HepG2 (cell line): ENCODE measurements at regions not wholly inside any gene's neighbourhood (a gene's known extent, or its start where the extent isn't known, plus 50 kb on each side); places are given as distances from the start of the nearest gene placed in this dataset.

ENCODE experiments used
- ATAC-seq: fragments of 200-7000 bp; cut with Tn5 transposase; 3 replicates; pipeline ENCODE4 v1.9.1; 2020; ENCODE audit warnings: mild to moderate bottlenecking, moderate library complexity
- BruUV-seq: library from RNA; stranded (reverse); fragments of 400-500 nt; replicated peaks from 2 replicates; lab custom pipeline; 2021; lab: Mats Ljungman, UMichigan
- CTCF ChIA-PET: fragments of 300-600 bp; formaldehyde crosslinking; extraction: SDS; loops from one replicate; lab custom pipeline; 2021; ENCODE audit warnings: low total read pairs, inconsistent platforms, low intra/inter-chr PET ratio; lab: Yijun Ruan, JAX
- POLR2A ChIA-PET: fragments of 350-600 bp; sonication (Branson Sonifier 250); formaldehyde crosslinking; loops from one replicate; lab custom pipeline; 2020; ENCODE audit warnings: antibody characterized with exemption, inconsistent platforms; lab: Yijun Ruan, JAX
- DNase-seq: peaks from one replicate; pipeline ENCODE4 v3.0.0-alpha.2; 2015; ENCODE audit warnings: low spot score
- FAIRE-seq: peaks from 3 replicates; lab custom pipeline; 2011; peaks lifted over from hg19 to GRCh38; lab: Jason Lieb, UNC
- H2AFZ ChIP-seq: one replicate; pipeline ENCODE4 v1.6.1; 2011; ENCODE audit warnings: low read length, inconsistent platforms
- H3K27ac ChIP-seq: fragments of 300-600 bp; 3 replicates; pipeline ENCODE4 v1.8.0; 2011; ENCODE audit warnings: mixed run types, mild to moderate bottlenecking, mixed read lengths, low read length, inconsistent platforms; ENCODE audit not compliant: insufficient read depth; ENCODE audit errors: extremely low read length
- H3K27me3 ChIP-seq, 2 experiments: fragments of 200-600 bp in 1 of 2; 2 replicates in 1 of 2; 3 replicates in 1 of 2; pipeline versions ENCODE4 v1.6.0 to v1.8.0; 2011; ENCODE audit warnings: low read length in 2 of 2, mild to moderate bottlenecking in 2 of 2, moderate library complexity in 2 of 2, inconsistent platforms in 1 of 2; ENCODE audit not compliant: insufficient read depth in 2 of 2, control insufficient read depth in 1 of 2
- H3K36me3 ChIP-seq, 2 experiments: fragments of 200-600 bp in 1 of 2; replicated peaks in 1 of 2; 2 replicates in 1 of 2; 3 replicates in 1 of 2; pipeline versions ENCODE4 v1.5.1 to v1.8.0; 2011; ENCODE audit warnings: low read length in 2 of 2, inconsistent platforms in 1 of 2; ENCODE audit not compliant: insufficient read depth in 2 of 2, control insufficient read depth in 1 of 2
- H3K4me1 ChIP-seq: 2 replicates; pipeline ENCODE4 v1.5.1; 2012; ENCODE audit warnings: low read length, inconsistent platforms; ENCODE audit not compliant: insufficient read depth
- H3K4me2 ChIP-seq: 2 replicates; pipeline ENCODE4 v1.6.0; 2011; ENCODE audit warnings: low read depth, low read length, inconsistent platforms
- H3K4me3 ChIP-seq, 3 experiments: fragments of 200-600 bp in 1 of 3; sonication (generic), shearing (Covaris generic) in 1 of 3; replicated peaks in 1 of 3; 2 replicates each; pipeline ENCODE4 v1.5.1; 2011 to 2016; ENCODE audit warnings: low read length in 3 of 3, inconsistent platforms in 2 of 3, low read depth in 2 of 3, mild to moderate bottlenecking in 2 of 3, control low read depth in 1 of 3, mixed read lengths in 1 of 3; ENCODE audit not compliant: insufficient read depth in 1 of 3
- H3K79me2 ChIP-seq: one replicate; pipeline ENCODE4 v1.6.1; 2011; ENCODE audit warnings: low read length, inconsistent platforms; ENCODE audit not compliant: insufficient read depth
- H3K9ac ChIP-seq: 2 replicates; pipeline ENCODE4 v1.6.0; 2011; ENCODE audit warnings: mild to moderate bottlenecking, low read depth, low read length, inconsistent platforms; ENCODE audit not compliant: insufficient read depth
- H3K9me3 ChIP-seq: 2 replicates; pipeline ENCODE4 v1.5.1; 2012; ENCODE audit warnings: mild to moderate bottlenecking, low read length
- H4K20me1 ChIP-seq: 2 replicates; pipeline ENCODE4 v1.6.0; 2011; ENCODE audit warnings: inconsistent platforms, mild to moderate bottlenecking, low read length, moderate library complexity; ENCODE audit not compliant: insufficient read depth
- DMAP1 ChIP-seq: IDR thresholded peaks from 2 replicates; pipeline ENCODE4 v1.6.1; 2016
- E2F2 ChIP-seq: sonication (generic); formaldehyde crosslinking; IDR thresholded peaks from 2 replicates; pipeline ENCODE4 v1.4.0; 2020; ENCODE audit warnings: missing genetic modification reagents, borderline replicate concordance
- ERF ChIP-seq: IDR thresholded peaks from 2 replicates; pipeline ENCODE4 v1.6.1; 2018; ENCODE audit warnings: missing biosample characterization, missing genetic modification reagents
- FOSL2 ChIP-seq: sonication (generic); formaldehyde crosslinking; IDR thresholded peaks from 2 replicates; pipeline ENCODE4 v1.4.0; 2020; ENCODE audit warnings: missing genetic modification reagents
- GTF3A ChIP-seq: sonication (generic); formaldehyde crosslinking; conservative IDR thresholded peaks from 2 replicates; pipeline ENCODE4 v1.4.0; 2020; ENCODE audit warnings: mild to moderate bottlenecking, missing genetic modification reagents
- ISX ChIP-seq: sonication (generic); formaldehyde crosslinking; conservative IDR thresholded peaks from 2 replicates; pipeline ENCODE4 v1.5.0; 2020; ENCODE audit warnings: missing genetic modification reagents
- LRRFIP1 ChIP-seq: sonication (generic); formaldehyde crosslinking; conservative IDR thresholded peaks from 2 replicates; pipeline ENCODE4 v1.4.0; 2020; ENCODE audit warnings: missing genetic modification reagents
- MAZ ChIP-seq, 2 experiments: sonication (generic) in 1 of 2; formaldehyde crosslinking in 1 of 2; IDR thresholded peaks; 2 replicates each; pipeline versions ENCODE4 v1.5.0 to v1.6.1; 2012 to 2020; ENCODE audit warnings: low read depth in 2 of 2, mild to moderate bottlenecking in 2 of 2, borderline replicate concordance in 1 of 2, improper control_type of control experiment in 1 of 2, low read length in 1 of 2, missing genetic modification reagents in 1 of 2, moderate library complexity in 1 of 2
- NRL ChIP-seq: sonication (generic); formaldehyde crosslinking; IDR thresholded peaks from 2 replicates; pipeline ENCODE4 v1.5.0; 2020; ENCODE audit warnings: missing genetic modification reagents, mild to moderate bottlenecking, moderate library complexity, borderline replicate concordance
- RNF219 ChIP-seq: sonication (generic); formaldehyde crosslinking; IDR thresholded peaks from 2 replicates; pipeline ENCODE4 v1.5.0; 2020; ENCODE audit warnings: mild to moderate bottlenecking, missing genetic modification reagents
- SETDB1 ChIP-seq: sonication (generic); formaldehyde crosslinking; IDR thresholded peaks from 2 replicates; pipeline ENCODE4 v1.5.1; 2020; ENCODE audit warnings: missing genetic modification reagents, mild to moderate bottlenecking, borderline replicate concordance
- SP4 ChIP-seq: sonication (generic); formaldehyde crosslinking; IDR thresholded peaks from 2 replicates; pipeline ENCODE4 v1.8.1; 2023; ENCODE audit warnings: mild to moderate bottlenecking, missing genetic modification reagents
- TRIM24 ChIP-seq: sonication (generic); formaldehyde crosslinking; IDR thresholded peaks from 2 replicates; pipeline ENCODE4 v1.8.0; 2022; ENCODE audit warnings: mild to moderate bottlenecking, missing genetic modification reagents
- ZBTB26 ChIP-seq: IDR thresholded peaks from 2 replicates; pipeline ENCODE4 v1.6.1; 2016; ENCODE audit warnings: missing compliant biosample characterization, missing genetic modification reagents, borderline replicate concordance
- ZNF337 ChIP-seq: sonication (generic); formaldehyde crosslinking; IDR thresholded peaks from 2 replicates; pipeline ENCODE4 v1.5.1; 2020; ENCODE audit warnings: missing genetic modification reagents, low read depth, mild to moderate bottlenecking, borderline replicate concordance
- ZNF354B ChIP-seq: sonication (generic); formaldehyde crosslinking; IDR thresholded peaks from 2 replicates; pipeline ENCODE4 v1.8.0; 2022; ENCODE audit warnings: mild to moderate bottlenecking, missing genetic modification reagents
- ZSCAN5A ChIP-seq: sonication (generic); formaldehyde crosslinking; IDR thresholded peaks from 2 replicates; pipeline ENCODE4 v1.8.0; 2022; ENCODE audit warnings: mild to moderate bottlenecking, missing genetic modification reagents, borderline replicate concordance
- whole genome bisulfite sequencing: methylation state at CpG from one replicate; pipeline ENCODE4 v1.1.6; 2017; ENCODE audit warnings: low lambda C conversion rate; 5-methylcytosine and 5-hydroxymethylcytosine counted together
- in situ Hi-C: cut with HindIII; loops from 2 replicates; pipeline ENCODE4 v1.10.0; 2017; ENCODE audit warnings: low pct_unique_long_range_greater_than_20kb; ENCODE audit not compliant: extremely low pct_ligation_motif_present
- intact Hi-C: fragments of 100-400 bp; cut with micrococcal nuclease; formaldehyde crosslinking; loops from one replicate; pipeline ENCODE4 v1.10.0; 2022; ENCODE audit not compliant: unreplicated experiment

GRCh38 chr2:30339071-30339470 is 107.7 kb downstream of the LBH start:
- no peaks in the 10 kb centered on the region; the same call in 1 of the 2 replicates for H3K9me3 ChIP-seq
- H3K27ac ChIP-seq, result no peak overlapping the region
- no peak for FAIRE-seq
- intact Hi-C loops, result no loop called here
- DNase-seq, result no peak
- H4K20me1 ChIP-seq, result no peaks in the 10 kb centered on the region
- no peak overlapping the region for H3K4me2 ChIP-seq
- CTCF ChIA-PET, result no interaction called here
- H3K79me2 ChIP-seq, result no peaks in the 10 kb centered on the region
- no TSS peak for BruUV-seq
- no peaks in the 10 kb centered on the region for H3K36me3 ChIP-seq
- H3K4me3 ChIP-seq, result no peak overlapping the region
- in situ Hi-C loops, result no loop called here
- H3K9ac ChIP-seq, result no peak overlapping the region
- no peak for ATAC-seq
- WGBS, result 19% methylated on average over 4 of the region's 4 CpGs
- no peaks in the 10 kb centered on the region for H3K4me1 ChIP-seq
- peaks cover 0 to 3% of the 10 kb centered on the region in 2 experiments; a peak in 2 of 5 replicates for H3K27me3 ChIP-seq
- POLR2A ChIA-PET, result no interaction called here
- H2AFZ ChIP-seq, result no peak overlapping the region
- TF ChIP-seq ZSCAN5A (CRISPR knock-in tag) (no peak), ZNF354B (no peak), ERF (CRISPR knock-in tag) (no peak), RNF219 (CRISPR knock-in tag) (no peak), FOSL2 (no peak), TRIM24 (CRISPR knock-in tag) (no peak), GTF3A (CRISPR knock-in tag) (no peak), SETDB1 (CRISPR knock-in tag) (no peak), ZNF337 (CRISPR knock-in tag) (no peak), DMAP1 (CRISPR knock-in tag) (no peak), ISX (CRISPR knock-in tag) (no peak), LRRFIP1 (CRISPR knock-in tag) (no peak), NRL (no peak), SP4 (CRISPR knock-in tag) (no peak), ZBTB26 (CRISPR knock-in tag) (no peak), MAZ (IDR thresholded peaks at IDR 0.05; ENCODE audit: borderline replicate concordance, low read depth, low read length) (no peak), MAZ (CRISPR knock-in tag; IDR thresholded peaks at IDR 0.05; ENCODE audit: low read depth) (no peak), E2F2 (CRISPR knock-in tag) (no peak)
